ENCODE measurements at regions not wholly inside any gene's neighbourhood (a gene's known extent, or its start where the extent isn't known, plus 50 kb on each side); places are given as distances from the start of the nearest gene placed in this dataset.

GRCh38 chr10:90162271-90162853, 461.0 kb downstream of the KIF20B start:
- TF ChIP-seq CTCF (IDR thresholded peaks at IDR 0.05) (no peak), POLR2A (IDR thresholded peaks at IDR 0.05) (no peak)

Measured in heart left ventricle (tissue), 13 donors.